ENCODE measurements at regions not wholly inside any gene's neighbourhood (a gene's known extent, or its start where the extent isn't known, plus 50 kb on each side); places are given as distances from the start of the nearest gene placed in this dataset.
A peak's percentile ranks its signal among the peaks of the same experiment; 100 is the strongest.

- no peaks in the 10 kb centered on the region for H3K36me3 ChIP-seq (ENCODE audit: low read depth, missing control alignments)
- intact Hi-C loops (cut with DNase I; ENCODE audit: low total_unique reads): no loop called here
- H3K27me3 ChIP-seq: no peaks in the 10 kb centered on the region
- DNase-seq: no peak
- no peaks in the 10 kb centered on the region for H3K9me3 ChIP-seq
- H3K27ac ChIP-seq: no peak overlapping the region
- TF ChIP-seq CTCF (IDR thresholded peaks at IDR 0.05) (no peak), POLR2A (IDR thresholded peaks at IDR 0.05) (no peak)
- no peak overlapping the region for H3K4me3 ChIP-seq
- no peaks in the 10 kb centered on the region for H3K4me1 ChIP-seq
- WGBS, 2 donors: 78 to 87% methylated on average over 9 of the region's 9 CpGs
Measured at GRCh38 chr5:5705010-5705409, 282.5 kb downstream of the ICE1 start.

- H3K4me3 ChIP-seq: no peak overlapping the region
- DNase-seq: no peak
- 82 to 94% methylated on average over 2 of the region's 2 CpGs for WGBS, 2 donors
- H3K27ac ChIP-seq: no peak overlapping the region
- no peaks in the 10 kb centered on the region for H3K36me3 ChIP-seq (ENCODE audit: low read depth, missing control alignments)
- TF ChIP-seq CTCF (IDR thresholded peaks at IDR 0.05): no peak
- no peak for TF ChIP-seq POLR2A (IDR thresholded peaks at IDR 0.05)
- no peaks in the 10 kb centered on the region for H3K9me3 ChIP-seq
- H3K27me3 ChIP-seq: no peaks in the 10 kb centered on the region
- no peaks in the 10 kb centered on the region for H3K4me1 ChIP-seq
- intact Hi-C loops (cut with DNase I; ENCODE audit: low total_unique reads): no loop called here
Measured at GRCh38 chr5:5704352-5704751, 281.9 kb downstream of the ICE1 start.

- Histone ChIP-seq H3K36me3 (ENCODE audit: low read depth, missing control alignments) (no peaks in the 10 kb centered on the region), H3K27me3 (no peaks in the 10 kb centered on the region), H3K4me1 (no peaks in the 10 kb centered on the region), H3K9me3 (no peaks in the 10 kb centered on the region), H3K27ac (no peak overlapping the region), H3K4me3 (no peak overlapping the region)
- WGBS, 2 donors: 88 to 96% methylated on average over 7 of the region's 7 CpGs
- no peak for TF ChIP-seq CTCF (IDR thresholded peaks at IDR 0.05)
- TF ChIP-seq POLR2A (IDR thresholded peaks at IDR 0.05): no peak
- intact Hi-C loops (cut with DNase I; ENCODE audit: low total_unique reads): no loop called here
- DNase-seq: no peak
Measured at GRCh38 chr5:5702934-5703333, 280.5 kb downstream of the ICE1 start.

- no peak overlapping the region for H3K4me3 ChIP-seq
- no peaks in the 10 kb centered on the region for H3K9me3 ChIP-seq
- TF ChIP-seq CTCF (IDR thresholded peaks at IDR 0.05) (no peak), POLR2A (IDR thresholded peaks at IDR 0.05) (no peak)
- H3K27me3 ChIP-seq: no peaks in the 10 kb centered on the region
- DNase-seq: no peak
- no peak overlapping the region for H3K27ac ChIP-seq
- no peaks in the 10 kb centered on the region for H3K36me3 ChIP-seq (ENCODE audit: low read depth, missing control alignments)
- no peaks in the 10 kb centered on the region for H3K4me1 ChIP-seq
- intact Hi-C loops (cut with DNase I; ENCODE audit: low total_unique reads): no loop called here
Measured at GRCh38 chr5:5700549-5700948, 278.1 kb downstream of the ICE1 start.

DNA sequence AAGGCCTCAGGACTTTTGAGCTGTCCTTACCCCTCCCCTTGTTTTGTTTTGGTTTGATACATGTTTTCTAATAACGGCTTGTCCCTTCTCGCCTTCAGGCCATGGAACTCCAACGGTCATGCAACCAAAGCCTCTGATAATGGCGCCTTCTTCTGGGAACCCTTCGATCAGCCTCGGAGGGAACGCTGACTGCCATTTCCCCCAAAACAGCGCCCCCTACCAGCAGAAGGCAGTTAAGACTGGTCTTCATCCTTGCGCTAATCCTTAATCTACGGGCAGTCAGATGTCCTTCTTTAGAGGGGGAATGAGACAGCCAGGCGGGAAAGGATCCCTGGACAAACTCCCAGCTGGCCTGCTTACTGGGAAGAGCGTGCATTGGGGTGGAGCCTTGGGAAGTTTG, 276.6 kb downstream of the ICE1 start:
- no peak for TF ChIP-seq POLR2A (IDR thresholded peaks at IDR 0.05)
- TF ChIP-seq CTCF (IDR thresholded peaks at IDR 0.05): peak in 2 of 3 experiments; percentile 35 to 36
- H3K36me3 ChIP-seq (ENCODE audit: low read depth, missing control alignments): no peaks in the 10 kb centered on the region
- no peak overlapping the region for H3K27ac ChIP-seq
- WGBS, 2 donors: 70 to 74% methylated on average over 12 of the region's 12 CpGs
- H3K4me1 ChIP-seq: no peaks in the 10 kb centered on the region
- intact Hi-C loops (cut with DNase I; ENCODE audit: low total_unique reads): no loop called here
- H3K4me3 ChIP-seq: peak overlapping the region in 1 of 2 donors; percentile 27
- peak; percentile 36 for DNase-seq
- H3K9me3 ChIP-seq: no peaks in the 10 kb centered on the region
- H3K27me3 ChIP-seq: no peaks in the 10 kb centered on the region
